Psoas muscle (tissue), 7 donors: ENCODE measurements at regions not wholly inside any gene's neighbourhood (a gene's known extent, or its start where the extent isn't known, plus 50 kb on each side); places are given as distances from the start of the nearest gene placed in this dataset.

Experiments
- ATAC-seq, 4 donors: fragments of 200-7000 bp; cut with Tn5 transposase; one replicate each; pipeline ENCODE4 v1.9.1; 2020; ENCODE audit warnings: moderate library complexity in 3 of 4, mild to moderate bottlenecking in 2 of 4
- DNase-seq, 2 donors: peaks; one replicate each; pipeline ENCODE4 v3.0.0-alpha.2; 2020
- H3K27ac ChIP-seq: fragments of 200-600 bp; one replicate; pipeline ENCODE4 v1.8.0; 2022
- H3K27me3 ChIP-seq, 3 donors: fragments of 200-600 bp in 1 of 3; one replicate each; pipeline versions ENCODE4 v1.6.1 to v1.8.0; 2013 to 2022; ENCODE audit warnings: low read length in 2 of 3, mild to moderate bottlenecking in 2 of 3, moderate library complexity in 1 of 3; ENCODE audit not compliant: insufficient read depth in 3 of 3
- H3K36me3 ChIP-seq, 2 donors: fragments of 200-600 bp in 1 of 2; one replicate each; pipeline versions ENCODE4 v1.6.1 to v1.8.0; 2013 to 2022; ENCODE audit warnings: low read depth in 1 of 2, mild to moderate bottlenecking in 1 of 2, moderate library complexity in 1 of 2; ENCODE audit not compliant: insufficient read depth in 1 of 2
- H3K4me1 ChIP-seq: fragments of 200-600 bp; one replicate; pipeline ENCODE4 v1.8.0; 2022
- H3K4me3 ChIP-seq: fragments of 200-600 bp; one replicate; pipeline ENCODE4 v1.8.0; 2022; ENCODE audit warnings: mild to moderate bottlenecking
- H3K9me3 ChIP-seq: fragments of 200-600 bp; one replicate; pipeline ENCODE4 v1.8.0; 2022
- WGBS, 3 donors: extraction: QIAGEN DNeasy Blood & Tissue Kit; methylation state at CpG; one replicate each; pipeline versions ENCODE4 v1.1.6 to v1.1.7; 2013; 5-methylcytosine and 5-hydroxymethylcytosine counted together
- intact Hi-C, 2 donors: fragments of 100-400 bp; cut with DNase I; formaldehyde crosslinking; loops; one replicate each; pipeline versions ENCODE4 v1.11.0 to v1.14.2; 2022
- TF ChIP-seq, protein P1 (sequence below): fragments of 200-600 bp; IDR thresholded peaks from one replicate; pipeline ENCODE4 v1.8.0; 2022; ENCODE audit warnings: antibody characterized with exemption
- donor health status: healthy with polysubstance abuse.
- donor health status: DM: no; HTN: no; CAD: no; lungs with moderate emphysema.
- donor health status: Bipolar disorder and iron deficiency.
- donor health status: healthy.
- donor health status: DM: yes; HTN: yes; CAD: no.
- donor health status: DM: no; HTN: no; CAD: no.
- donor health status: DM: yes; HTN: yes; CAD: no.

DNA sequence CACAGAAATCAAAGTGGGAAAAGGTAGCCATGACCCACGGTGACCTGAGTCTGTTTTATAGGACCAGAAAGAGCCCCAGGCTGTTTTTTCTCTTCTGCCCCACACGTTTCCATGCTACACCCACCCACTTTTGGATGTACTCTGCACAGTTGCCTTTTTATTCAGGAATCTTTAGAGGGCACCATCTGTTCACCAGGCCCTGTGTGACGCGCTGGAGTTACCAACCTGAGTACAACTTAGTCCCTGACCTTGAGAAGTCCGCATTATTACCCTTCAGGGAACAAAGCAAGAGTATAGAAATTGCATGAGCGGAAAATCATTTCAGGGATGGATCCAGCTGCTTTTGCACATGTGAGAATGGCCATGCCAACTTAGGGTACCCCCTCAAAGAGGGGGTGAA is 207.8 kb upstream of the GATB start:
- H3K4me3 ChIP-seq, result no peak overlapping the region
- ATAC-seq (no peak), DNase-seq (no peak)
- intact Hi-C loops, result no loop called here
- TF ChIP-seq, protein P1, sequence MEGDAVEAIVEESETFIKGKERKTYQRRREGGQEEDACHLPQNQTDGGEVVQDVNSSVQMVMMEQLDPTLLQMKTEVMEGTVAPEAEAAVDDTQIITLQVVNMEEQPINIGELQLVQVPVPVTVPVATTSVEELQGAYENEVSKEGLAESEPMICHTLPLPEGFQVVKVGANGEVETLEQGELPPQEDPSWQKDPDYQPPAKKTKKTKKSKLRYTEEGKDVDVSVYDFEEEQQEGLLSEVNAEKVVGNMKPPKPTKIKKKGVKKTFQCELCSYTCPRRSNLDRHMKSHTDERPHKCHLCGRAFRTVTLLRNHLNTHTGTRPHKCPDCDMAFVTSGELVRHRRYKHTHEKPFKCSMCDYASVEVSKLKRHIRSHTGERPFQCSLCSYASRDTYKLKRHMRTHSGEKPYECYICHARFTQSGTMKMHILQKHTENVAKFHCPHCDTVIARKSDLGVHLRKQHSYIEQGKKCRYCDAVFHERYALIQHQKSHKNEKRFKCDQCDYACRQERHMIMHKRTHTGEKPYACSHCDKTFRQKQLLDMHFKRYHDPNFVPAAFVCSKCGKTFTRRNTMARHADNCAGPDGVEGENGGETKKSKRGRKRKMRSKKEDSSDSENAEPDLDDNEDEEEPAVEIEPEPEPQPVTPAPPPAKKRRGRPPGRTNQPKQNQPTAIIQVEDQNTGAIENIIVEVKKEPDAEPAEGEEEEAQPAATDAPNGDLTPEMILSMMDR, result no peak
- H3K36me3 ChIP-seq, result no peaks in the 10 kb centered on the region
- WGBS, 3 donors, result 63 to 71% (median 65%) methylated on average over 6 of the region's 6 CpGs
- H3K27me3 ChIP-seq, result no peaks in the 10 kb centered on the region
- no peaks in the 10 kb centered on the region for H3K9me3 ChIP-seq
- H3K4me1 ChIP-seq, result no peaks in the 10 kb centered on the region
- no peak overlapping the region for H3K27ac ChIP-seq

DNA sequence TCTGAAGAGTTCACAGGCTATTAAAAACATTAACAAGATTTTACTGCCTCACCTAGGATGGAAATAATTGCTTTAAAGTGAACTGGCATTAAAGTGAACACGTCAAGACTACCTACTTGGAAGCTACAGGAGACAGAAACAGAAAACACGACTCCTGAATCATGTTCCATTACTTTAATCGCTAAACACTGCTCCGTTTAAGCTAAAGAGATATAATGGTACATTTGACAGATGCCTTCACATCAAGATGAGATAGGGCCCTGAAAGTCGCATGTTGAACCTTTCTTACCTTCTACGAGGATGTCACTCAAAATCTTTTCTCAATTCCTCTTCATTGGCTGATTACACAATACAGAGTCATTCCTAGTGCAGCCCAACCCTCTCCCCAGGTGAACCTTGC is 206.3 kb upstream of the GATB start:
- no peaks in the 10 kb centered on the region for H3K9me3 ChIP-seq
- no peaks in the 10 kb centered on the region for H3K36me3 ChIP-seq
- TF ChIP-seq, protein P1, result no peak
- 84% methylated on average over 6 of the region's 6 CpGs for WGBS, 3 donors
- intact Hi-C loops, result no loop called here
- H3K27ac ChIP-seq, result no peak overlapping the region
- no peaks in the 10 kb centered on the region for H3K27me3 ChIP-seq
- DNase-seq (no peak), ATAC-seq (no peak)
- H3K4me3 ChIP-seq, result no peak overlapping the region
- peaks cover 4% of the 10 kb centered on the region for H3K4me1 ChIP-seq

DNA sequence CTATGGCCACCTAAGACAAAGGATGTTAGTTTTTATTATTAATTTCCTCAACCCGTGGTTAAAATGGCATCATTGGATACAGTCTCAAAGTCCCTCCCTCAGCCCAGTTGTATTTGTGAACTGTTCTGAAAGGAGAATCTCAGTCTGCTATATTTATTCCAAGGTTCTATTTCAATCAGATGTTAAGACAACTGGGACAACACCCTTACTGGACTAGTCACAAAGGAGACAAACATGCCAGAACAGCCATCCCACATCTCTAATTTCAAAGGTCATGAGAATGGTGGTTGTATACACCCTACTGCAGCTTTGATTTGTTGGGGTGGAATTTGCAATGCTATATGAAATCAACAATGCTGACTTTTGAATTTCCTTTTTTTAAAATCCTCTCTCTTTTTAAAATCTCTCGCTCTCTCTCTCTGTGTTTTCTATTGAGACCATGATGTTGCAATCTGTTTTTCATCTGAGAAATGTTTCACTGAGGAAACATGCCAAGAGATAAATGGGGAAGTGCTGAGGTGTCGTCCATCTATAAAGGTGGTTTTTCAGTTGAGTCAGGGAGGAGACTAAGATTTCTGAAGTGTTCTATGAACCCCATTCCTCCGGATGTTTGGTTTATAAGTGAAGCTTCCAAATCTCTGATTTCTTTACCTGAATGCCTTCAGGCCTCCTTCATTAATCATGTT is 201.5 kb upstream of the GATB start:
- ATAC-seq, result peak; percentile 75 to 91 (median 89)
- H3K9me3 ChIP-seq, result no peaks in the 10 kb centered on the region
- no peaks in the 10 kb centered on the region for H3K36me3 ChIP-seq
- 50 to 65% (median 55%) methylated on average over 4 of the region's 4 CpGs for WGBS, 3 donors
- TF ChIP-seq, protein P1, result no peak
- H3K4me1 ChIP-seq, result peaks cover 4% of the 10 kb centered on the region
- DNase-seq, result no peak
- no peak overlapping the region for H3K4me3 ChIP-seq
- intact Hi-C loops, result no loop called here
- H3K27ac ChIP-seq, result peak overlapping the region; percentile 24
- no peaks in the 10 kb centered on the region for H3K27me3 ChIP-seq

DNA sequence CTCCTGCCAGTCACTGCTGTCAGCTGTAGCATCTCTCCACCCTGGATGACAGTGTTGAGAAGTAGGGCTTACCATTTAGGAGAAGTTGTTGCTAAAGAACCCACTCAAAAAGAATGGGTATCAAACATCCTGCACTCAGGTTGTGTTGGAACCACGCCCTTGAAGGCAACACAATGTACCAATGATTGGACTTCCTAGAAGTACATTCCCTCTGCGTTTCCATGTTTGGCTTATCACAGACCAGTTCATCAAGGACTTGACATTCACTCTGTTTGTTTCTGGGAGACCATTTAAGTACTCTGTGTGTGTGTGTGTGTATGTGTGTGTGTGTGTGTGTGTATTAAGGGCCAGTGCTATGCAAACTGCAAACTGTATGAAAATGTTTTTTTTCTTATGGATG is 200.6 kb upstream of the GATB start:
- Histone ChIP-seq H3K36me3 (no peaks in the 10 kb centered on the region), H3K27me3 (no peaks in the 10 kb centered on the region), H3K27ac (no peak overlapping the region), H3K9me3 (no peaks in the 10 kb centered on the region), H3K4me3 (no peak overlapping the region), H3K4me1 (peaks cover 4% of the 10 kb centered on the region)
- no peak for DNase-seq
- no peak for ATAC-seq
- intact Hi-C loops, result no loop called here
- WGBS, 3 donors, result 54 to 78% (median 72%) methylated on average over 2 of the region's 2 CpGs
- TF ChIP-seq, protein P1, result no peak
